ENCODE measurements at regions not wholly inside any gene's neighbourhood (a gene's known extent, or its start where the extent isn't known, plus 50 kb on each side); places are given as distances from the start of the nearest gene placed in this dataset.

- H3K4me1 ChIP-seq, result peaks cover 26% of the 10 kb centered on the region
- intact Hi-C loops (cut with micrococcal nuclease), result no loop called here
- no peak for DNase-seq
- no peaks in the 10 kb centered on the region for H3K36me3 ChIP-seq
- H3K27ac ChIP-seq (replicated peaks), result no peak overlapping the region
- TF ChIP-seq CTCF (IDR thresholded peaks at IDR 0.05; ENCODE audit: borderline replicate concordance), result no peak
- H3K27me3 ChIP-seq (ENCODE audit: low read depth), result no peaks in the 10 kb centered on the region
- no peaks in the 10 kb centered on the region for H3K9me3 ChIP-seq (replicated peaks)
- H3K4me3 ChIP-seq, result no peak overlapping the region
Measured at GRCh38 chr3:17941152-17941551, 198.7 kb upstream of the TBC1D5 start.

- DNase-seq, result no peak
- intact Hi-C loops (cut with micrococcal nuclease), result no loop called here
Measured at GRCh38 chr3:17939157-17939556, 196.7 kb upstream of the TBC1D5 start.

GRCh38 chr3:17938313-17938712 is 195.9 kb upstream of the TBC1D5 start:
- Histone ChIP-seq H3K4me3 (no peak overlapping the region), H3K27ac (replicated peaks) (no peak overlapping the region), H3K4me1 (peaks cover 12% of the 10 kb centered on the region), H3K36me3 (no peaks in the 10 kb centered on the region), H3K27me3 (ENCODE audit: low read depth) (no peaks in the 10 kb centered on the region), H3K9me3 (replicated peaks) (no peaks in the 10 kb centered on the region)
- no peak for TF ChIP-seq CTCF (IDR thresholded peaks at IDR 0.05; ENCODE audit: borderline replicate concordance)
- DNase-seq, result no peak
- intact Hi-C loops (cut with micrococcal nuclease), result no loop called here

More at GRCh38 chr3:17939157-17939556, 196.7 kb upstream of the TBC1D5 start:
- Histone ChIP-seq H3K4me3 (no peak overlapping the region), H3K4me1 (peaks cover 12% of the 10 kb centered on the region), H3K27ac (replicated peaks) (no peak overlapping the region), H3K9me3 (replicated peaks) (no peaks in the 10 kb centered on the region), H3K27me3 (ENCODE audit: low read depth) (no peaks in the 10 kb centered on the region), H3K36me3 (no peaks in the 10 kb centered on the region)
- no peak for TF ChIP-seq CTCF (IDR thresholded peaks at IDR 0.05; ENCODE audit: borderline replicate concordance)

- peaks cover under 1% of the 10 kb centered on the region for H3K9me3 ChIP-seq (replicated peaks)
- H3K36me3 ChIP-seq, result no peaks in the 10 kb centered on the region
- DNase-seq, result no peak
- peaks cover 12% of the 10 kb centered on the region for H3K4me1 ChIP-seq
- no peak for TF ChIP-seq CTCF (IDR thresholded peaks at IDR 0.05; ENCODE audit: borderline replicate concordance)
- no peak overlapping the region for H3K4me3 ChIP-seq
- intact Hi-C loops (cut with micrococcal nuclease), result no loop called here
- no peaks in the 10 kb centered on the region for H3K27me3 ChIP-seq (ENCODE audit: low read depth)
- no peak overlapping the region for H3K27ac ChIP-seq (replicated peaks)
Measured at GRCh38 chr3:17936736-17937480, 194.5 kb upstream of the TBC1D5 start.

- TF ChIP-seq CTCF (IDR thresholded peaks at IDR 0.05; ENCODE audit: borderline replicate concordance), result no peak
- no peak for DNase-seq
- intact Hi-C loops (cut with micrococcal nuclease), result no loop called here
- Histone ChIP-seq H3K27me3 (ENCODE audit: low read depth) (peaks cover 4% of the 10 kb centered on the region), H3K4me1 (peaks cover 12% of the 10 kb centered on the region), H3K27ac (replicated peaks) (no peak overlapping the region), H3K4me3 (no peak overlapping the region), H3K36me3 (no peaks in the 10 kb centered on the region), H3K9me3 (replicated peaks) (peaks cover 5% of the 10 kb centered on the region)
Measured at GRCh38 chr3:17935222-17935621, 192.8 kb upstream of the TBC1D5 start.
